ENCODE measurements at regions not wholly inside any gene's neighbourhood (a gene's known extent, or its start where the extent isn't known, plus 50 kb on each side); places are given as distances from the start of the nearest gene placed in this dataset.

DNA sequence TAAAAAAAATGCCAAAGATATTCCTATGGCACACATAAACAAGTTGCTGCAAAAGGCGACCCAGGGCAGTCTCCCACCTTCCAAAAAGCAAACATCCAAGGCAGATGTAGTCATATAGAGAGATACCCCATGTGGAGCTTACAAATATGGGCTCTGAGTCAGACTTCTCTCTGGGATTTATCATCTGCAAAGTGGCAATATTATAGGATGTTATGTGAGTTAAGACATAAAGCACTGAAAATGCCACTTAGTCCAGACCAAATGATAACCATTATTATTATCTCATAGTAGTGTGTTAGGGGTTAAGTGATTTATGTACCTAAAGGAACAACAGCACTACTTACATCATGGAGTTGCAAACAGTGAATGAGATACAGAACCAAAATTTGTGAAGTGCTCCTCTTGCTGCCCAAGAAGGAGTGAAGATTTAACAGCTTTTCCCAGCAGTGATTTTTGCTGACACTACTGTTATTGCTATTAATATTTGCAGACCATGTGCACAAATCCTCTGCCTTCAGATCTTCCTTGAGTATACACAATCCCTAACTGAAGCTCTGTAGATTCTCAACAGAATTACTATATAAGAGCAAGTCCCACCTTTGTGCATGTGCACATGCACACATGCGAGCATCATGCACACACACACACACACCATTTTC is 560.0 kb upstream of the SALL1 start:
- TF ChIP-seq, protein P1, sequence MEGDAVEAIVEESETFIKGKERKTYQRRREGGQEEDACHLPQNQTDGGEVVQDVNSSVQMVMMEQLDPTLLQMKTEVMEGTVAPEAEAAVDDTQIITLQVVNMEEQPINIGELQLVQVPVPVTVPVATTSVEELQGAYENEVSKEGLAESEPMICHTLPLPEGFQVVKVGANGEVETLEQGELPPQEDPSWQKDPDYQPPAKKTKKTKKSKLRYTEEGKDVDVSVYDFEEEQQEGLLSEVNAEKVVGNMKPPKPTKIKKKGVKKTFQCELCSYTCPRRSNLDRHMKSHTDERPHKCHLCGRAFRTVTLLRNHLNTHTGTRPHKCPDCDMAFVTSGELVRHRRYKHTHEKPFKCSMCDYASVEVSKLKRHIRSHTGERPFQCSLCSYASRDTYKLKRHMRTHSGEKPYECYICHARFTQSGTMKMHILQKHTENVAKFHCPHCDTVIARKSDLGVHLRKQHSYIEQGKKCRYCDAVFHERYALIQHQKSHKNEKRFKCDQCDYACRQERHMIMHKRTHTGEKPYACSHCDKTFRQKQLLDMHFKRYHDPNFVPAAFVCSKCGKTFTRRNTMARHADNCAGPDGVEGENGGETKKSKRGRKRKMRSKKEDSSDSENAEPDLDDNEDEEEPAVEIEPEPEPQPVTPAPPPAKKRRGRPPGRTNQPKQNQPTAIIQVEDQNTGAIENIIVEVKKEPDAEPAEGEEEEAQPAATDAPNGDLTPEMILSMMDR (IDR thresholded peaks at IDR 0.05; ENCODE audit: low read depth, low read length, missing control alignments), result no peak
- no peak overlapping the region for H3K4me3 ChIP-seq (replicated peaks; ENCODE audit: low read depth, low read length)
- no peak for DNase-seq (ENCODE audit: extremely low read depth, low read depth)

DNA sequence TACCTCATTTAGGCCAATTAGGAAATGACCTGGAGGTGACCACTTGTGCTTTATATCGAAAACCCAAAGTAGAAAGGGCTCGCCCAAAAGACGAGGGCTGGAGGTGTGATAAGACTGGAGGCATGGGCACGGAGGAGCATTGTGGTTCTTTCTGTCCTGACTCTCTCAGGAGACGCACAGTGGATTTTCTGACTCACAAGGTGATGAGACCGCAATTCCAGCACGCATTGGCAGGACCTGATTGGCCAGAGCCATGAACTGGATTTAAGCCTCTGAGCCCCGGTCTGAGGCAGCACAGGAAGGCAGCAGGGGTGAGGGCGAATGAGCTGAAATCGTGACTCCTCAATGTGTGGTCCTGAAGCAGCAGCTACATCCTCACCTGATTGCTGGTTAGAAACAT is 559.1 kb upstream of the SALL1 start:
- TF ChIP-seq, protein P1 (IDR thresholded peaks at IDR 0.05; ENCODE audit: low read depth, low read length, missing control alignments), result no peak
- no peak overlapping the region for H3K4me3 ChIP-seq (replicated peaks; ENCODE audit: low read depth, low read length)
- no peak for DNase-seq (ENCODE audit: extremely low read depth, low read depth)

DNA sequence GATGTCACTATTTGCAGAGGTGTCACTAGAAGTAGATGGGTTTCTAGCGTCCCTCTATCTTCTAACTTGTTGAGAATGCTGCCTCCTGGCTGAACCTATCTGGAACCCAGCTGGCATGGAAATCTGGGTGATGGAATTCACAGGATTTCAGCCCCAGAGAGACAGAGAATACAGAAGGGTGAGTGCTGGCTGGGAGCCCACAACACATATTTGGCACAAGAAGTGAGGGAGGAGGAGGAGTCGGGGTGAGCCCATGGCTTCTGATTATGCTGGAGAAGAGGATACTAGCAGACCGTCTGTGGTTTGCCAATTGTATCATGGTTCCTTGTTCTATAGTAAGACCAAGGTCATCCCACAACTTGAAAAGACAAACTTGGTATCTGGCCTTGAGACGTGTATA is 557.8 kb upstream of the SALL1 start:
- H3K4me3 ChIP-seq (replicated peaks; ENCODE audit: low read depth, low read length), result no peak overlapping the region
- DNase-seq (ENCODE audit: extremely low read depth, low read depth), result no peak
- TF ChIP-seq, protein P1 (IDR thresholded peaks at IDR 0.05; ENCODE audit: low read depth, low read length, missing control alignments), result no peak

DNA sequence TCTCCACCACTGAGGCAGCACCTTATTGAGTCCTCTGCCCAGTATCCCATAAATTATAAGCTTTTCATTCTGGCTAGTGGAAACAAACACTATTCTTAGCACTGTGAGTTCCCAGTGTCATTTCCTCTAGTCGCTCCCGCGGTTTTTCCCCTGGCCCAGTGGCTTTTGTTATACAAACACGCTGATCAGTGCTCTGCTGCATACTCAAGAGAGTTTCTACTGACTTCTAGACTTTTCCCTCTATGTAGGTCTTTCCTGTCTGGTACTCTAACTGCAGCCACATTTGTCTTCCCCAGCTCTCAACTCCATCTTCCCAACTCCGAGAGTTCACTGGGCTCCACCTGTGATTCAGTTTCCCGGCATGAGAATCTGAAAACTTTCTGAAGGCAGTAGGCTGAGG is 556.6 kb upstream of the SALL1 start:
- TF ChIP-seq, protein P1 (IDR thresholded peaks at IDR 0.05; ENCODE audit: low read depth, low read length, missing control alignments), result no peak
- DNase-seq (ENCODE audit: extremely low read depth, low read depth), result no peak
- H3K4me3 ChIP-seq (replicated peaks; ENCODE audit: low read depth, low read length), result no peak overlapping the region

DNA sequence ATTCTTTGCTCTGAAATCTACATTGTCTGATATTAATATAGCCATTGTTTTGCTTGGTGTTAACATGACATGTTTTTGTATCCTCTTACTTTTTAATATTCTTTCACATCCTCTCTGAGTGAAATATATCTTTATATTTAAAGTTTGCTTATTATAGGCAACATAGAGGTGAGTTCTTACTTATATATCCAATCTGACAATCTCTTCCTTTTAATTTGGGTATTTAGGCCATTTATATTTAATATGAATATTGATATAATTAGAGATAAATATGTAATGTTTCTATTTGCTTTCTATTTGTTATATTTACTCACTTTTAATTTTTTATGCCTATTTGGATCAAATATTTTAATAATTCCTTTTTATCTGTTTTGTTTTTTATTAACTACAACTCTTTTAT is 554.1 kb upstream of the SALL1 start:
- no peak overlapping the region for H3K4me3 ChIP-seq (replicated peaks; ENCODE audit: low read depth, low read length)
- DNase-seq (ENCODE audit: extremely low read depth, low read depth), result no peak
- TF ChIP-seq, protein P1 (IDR thresholded peaks at IDR 0.05; ENCODE audit: low read depth, low read length, missing control alignments), result no peak

DNA sequence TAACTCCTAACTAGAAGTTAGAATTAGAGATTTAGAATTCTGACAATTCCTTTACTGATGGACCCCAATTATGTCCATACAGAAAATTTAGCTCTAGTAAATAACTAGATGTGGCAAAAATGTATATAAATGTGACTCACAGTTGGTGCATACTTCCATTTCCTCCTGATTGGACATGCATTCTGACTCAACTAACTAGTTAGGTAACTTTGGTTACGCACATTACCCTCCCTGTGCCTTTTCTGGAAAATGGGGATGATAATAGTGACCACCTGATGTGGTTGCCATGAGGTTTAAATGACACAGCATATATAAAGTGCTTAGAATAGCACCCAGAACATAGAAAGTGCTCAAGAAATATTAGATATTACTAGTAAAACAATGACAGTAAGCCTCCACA is 550.0 kb upstream of the SALL1 start:
- no peak for DNase-seq (ENCODE audit: extremely low read depth, low read depth)
- no peak overlapping the region for H3K4me3 ChIP-seq (replicated peaks; ENCODE audit: low read depth, low read length)
- TF ChIP-seq, protein P1 (IDR thresholded peaks at IDR 0.05; ENCODE audit: low read depth, low read length, missing control alignments), result no peak

All from HFF-Myc (cell line).